ENCODE measurements at regions not wholly inside any gene's neighbourhood (a gene's known extent, or its start where the extent isn't known, plus 50 kb on each side); places are given as distances from the start of the nearest gene placed in this dataset.
"Not testable (repeated sequence)": the region's sequence is repeated elsewhere in the genome, so short reads cannot be mapped to it uniquely, and the experiment has no call there.

GRCh38 chr7:123327661-123328060 is 127.9 kb upstream of the SLC13A1 start:
- no peak for ATAC-seq
- no peak for TF ChIP-seq CTCF (IDR thresholded peaks at IDR 0.05)
- Mint-ChIP-seq H3K9me3 (peaks cover 10% of the 10 kb centered on the region), H3K27ac (no peak overlapping the region), H3K4me3 (no peak overlapping the region), H3K27me3 (no peaks in the 10 kb centered on the region), H3K4me1 (ENCODE audit: low read depth) (no peaks in the 10 kb centered on the region), H3K36me3 (ENCODE audit: low read depth) (no peaks in the 10 kb centered on the region)
- DNase-seq = no peak
- ChIA-PET POLR2A (no interaction called here), CTCF (no interaction called here)
- intact Hi-C loops (cut with micrococcal nuclease) = no loop called here

- no peak for TF ChIP-seq CTCF (IDR thresholded peaks at IDR 0.05)
- intact Hi-C loops (cut with micrococcal nuclease) = no loop called here
- no peaks in the 10 kb centered on the region for H3K36me3 Mint-ChIP-seq (ENCODE audit: low read depth)
- H3K9me3 Mint-ChIP-seq = peaks cover 10% of the 10 kb centered on the region
- no peaks in the 10 kb centered on the region for H3K27me3 Mint-ChIP-seq
- H3K4me3 Mint-ChIP-seq = no peak overlapping the region
- ChIA-PET CTCF (no interaction called here), POLR2A (no interaction called here)
- DNase-seq = no peak
- ATAC-seq = no peak
- H3K27ac Mint-ChIP-seq = no peak overlapping the region
- H3K4me1 Mint-ChIP-seq (ENCODE audit: low read depth) = no peaks in the 10 kb centered on the region
Measured at GRCh38 chr7:123324283-123324682, 124.5 kb upstream of the SLC13A1 start.

GRCh38 chr7:123323689-123324088 is 123.9 kb upstream of the SLC13A1 start:
- DNase-seq (no peak), ATAC-seq (no peak)
- peaks cover 10% of the 10 kb centered on the region for H3K9me3 Mint-ChIP-seq
- intact Hi-C loops (cut with micrococcal nuclease) = no loop called here
- no peak overlapping the region for H3K4me3 Mint-ChIP-seq
- POLR2A ChIA-PET = no interaction called here
- no peaks in the 10 kb centered on the region for H3K4me1 Mint-ChIP-seq (ENCODE audit: low read depth)
- H3K27me3 Mint-ChIP-seq = no peaks in the 10 kb centered on the region
- TF ChIP-seq CTCF (IDR thresholded peaks at IDR 0.05) = no peak
- CTCF ChIA-PET = no interaction called here
- H3K36me3 Mint-ChIP-seq (ENCODE audit: low read depth) = no peaks in the 10 kb centered on the region
- no peak overlapping the region for H3K27ac Mint-ChIP-seq

GRCh38 chr7:123321578-123321977 is 121.8 kb upstream of the SLC13A1 start:
- intact Hi-C loops (cut with micrococcal nuclease); ATAC-seq: not testable (repeated sequence)

GRCh38 chr7:123319911-123320310 is 120.1 kb upstream of the SLC13A1 start:
- H3K36me3 Mint-ChIP-seq (ENCODE audit: low read depth) = no peaks in the 10 kb centered on the region
- H3K4me1 Mint-ChIP-seq (ENCODE audit: low read depth) = no peaks in the 10 kb centered on the region
- no peak overlapping the region for H3K4me3 Mint-ChIP-seq
- H3K27me3 Mint-ChIP-seq = no peaks in the 10 kb centered on the region
- POLR2A ChIA-PET = no interaction called here
- intact Hi-C loops (cut with micrococcal nuclease) = no loop called here
- H3K27ac Mint-ChIP-seq = no peak overlapping the region
- no peak for DNase-seq
- CTCF ChIA-PET = no interaction called here
- peaks cover 10% of the 10 kb centered on the region for H3K9me3 Mint-ChIP-seq
- no peak for TF ChIP-seq CTCF (IDR thresholded peaks at IDR 0.05)
- no peak for ATAC-seq

More at GRCh38 chr7:123321578-123321977, 121.8 kb upstream of the SLC13A1 start:
- H3K4me1 Mint-ChIP-seq (ENCODE audit: low read depth); H3K9me3 Mint-ChIP-seq; DNase-seq; H3K27me3 Mint-ChIP-seq; POLR2A ChIA-PET; H3K4me3 Mint-ChIP-seq; H3K36me3 Mint-ChIP-seq (ENCODE audit: low read depth); H3K27ac Mint-ChIP-seq; CTCF ChIA-PET: not testable (repeated sequence)

- H3K27ac Mint-ChIP-seq = no peak overlapping the region
- H3K4me3 Mint-ChIP-seq = no peak overlapping the region
- no peak for TF ChIP-seq CTCF (IDR thresholded peaks at IDR 0.05)
- ChIA-PET POLR2A (no interaction called here), CTCF (no interaction called here)
- H3K9me3 Mint-ChIP-seq = no peaks in the 10 kb centered on the region
- no peak for DNase-seq
- H3K4me1 Mint-ChIP-seq (ENCODE audit: low read depth) = no peaks in the 10 kb centered on the region
- no peaks in the 10 kb centered on the region for H3K36me3 Mint-ChIP-seq (ENCODE audit: low read depth)
- intact Hi-C loops (cut with micrococcal nuclease) = no loop called here
- no peaks in the 10 kb centered on the region for H3K27me3 Mint-ChIP-seq
- ATAC-seq = no peak
Measured at GRCh38 chr7:123314886-123315285, 115.1 kb upstream of the SLC13A1 start.

All from activated CD8-positive, alpha-beta T cell treated with anti-CD3 and anti-CD28 coated beads for 36 hours (primary cell).